HG03039 (cell line): ENCODE measurements at regions not wholly inside any gene's neighbourhood (a gene's known extent, or its start where the extent isn't known, plus 50 kb on each side); places are given as distances from the start of the nearest gene placed in this dataset.

ENCODE experiments used
- ATAC-seq: cut with Tn5 transposase; IDR thresholded peaks from one replicate; pipeline ENCODE4 v1.9.1; 2021; ENCODE audit warnings: mild to moderate bottlenecking, moderate library complexity; ENCODE audit not compliant: unreplicated experiment

GRCh38 chr21:21605521-21605920 is 607.3 kb downstream of the NCAM2 start:
- ATAC-seq: no peak

- no peak for ATAC-seq
Observed at GRCh38 chr21:21606041-21606440, 607.8 kb downstream of the NCAM2 start.

- ATAC-seq: no peak
Observed at GRCh38 chr21:21612466-21612865, 614.3 kb downstream of the NCAM2 start.

DNA sequence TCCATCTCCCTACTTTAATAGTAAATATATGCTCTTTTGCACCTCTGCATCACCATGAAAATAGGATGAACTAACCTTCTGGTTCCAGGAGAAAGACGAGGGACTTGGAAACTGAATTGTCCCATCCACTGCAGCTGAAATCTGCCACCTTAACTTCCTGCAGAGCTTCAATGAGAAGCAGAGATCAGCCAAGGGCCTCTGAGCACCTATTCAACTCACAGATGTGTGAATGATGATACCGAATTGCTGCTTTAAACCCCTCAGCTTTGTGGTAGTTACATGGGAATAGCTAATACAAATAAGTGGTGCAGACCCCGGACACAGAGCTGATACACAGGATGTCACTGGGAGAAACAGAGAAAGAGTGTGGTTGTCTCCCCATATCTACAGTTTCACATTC is 616.8 kb downstream of the NCAM2 start:
- ATAC-seq: no peak

DNA sequence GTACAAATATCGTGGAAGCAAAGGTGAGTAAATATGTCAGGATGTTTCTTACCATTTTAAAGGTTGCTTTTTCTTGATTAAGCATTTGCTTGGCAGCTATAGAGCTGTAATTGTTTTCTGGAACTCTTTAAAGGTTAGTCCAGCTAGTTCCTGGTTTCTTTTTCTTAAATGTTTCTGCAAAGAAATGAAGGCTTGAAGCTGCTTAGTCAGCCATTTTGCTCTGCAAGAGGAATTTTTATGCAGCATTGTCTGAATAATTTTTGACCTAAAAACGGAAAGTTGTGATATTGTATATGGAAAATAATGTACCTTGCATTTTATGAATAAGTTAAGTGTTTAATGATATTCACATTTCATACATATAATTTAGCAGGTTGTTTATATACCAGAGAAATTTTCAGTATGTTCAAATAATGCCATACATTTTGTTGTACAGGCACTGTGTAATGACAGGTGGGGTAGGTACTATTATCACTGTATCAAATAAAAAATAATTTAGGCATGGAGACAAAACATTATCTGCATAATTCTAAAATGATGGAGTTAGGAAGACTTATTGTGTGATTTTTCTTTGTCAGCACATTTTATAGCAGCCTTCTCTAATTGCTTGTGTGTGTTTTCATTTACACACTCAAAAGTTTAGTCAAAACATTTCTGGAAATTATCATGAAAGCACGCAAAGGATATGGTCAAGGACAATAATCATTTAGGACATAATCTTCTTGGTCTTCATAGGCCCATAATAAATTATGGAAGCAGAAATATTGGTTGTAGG is 624.4 kb downstream of the NCAM2 start:
- ATAC-seq: no peak

DNA sequence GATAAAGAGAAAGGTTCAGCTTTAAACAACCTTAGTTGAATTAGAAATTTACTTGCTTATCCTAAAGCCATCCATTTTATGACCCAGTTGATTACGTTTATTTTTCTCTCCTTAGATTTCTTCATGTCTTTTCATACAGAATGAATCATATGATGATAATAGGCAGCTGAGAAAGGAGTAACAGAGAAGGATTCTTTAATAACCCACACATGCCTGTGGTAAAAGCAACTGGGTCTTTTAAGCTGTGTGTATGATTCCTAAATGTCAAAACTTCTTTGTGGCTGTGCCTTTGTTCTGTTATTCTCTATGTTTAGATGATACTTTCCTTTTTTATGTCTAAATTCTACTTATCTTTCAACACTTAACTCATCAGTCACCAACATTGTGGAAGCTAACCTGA is 626.5 kb downstream of the NCAM2 start:
- no peak for ATAC-seq

- no peak for ATAC-seq
Observed at GRCh38 chr21:21631961-21632360, 633.8 kb downstream of the NCAM2 start.

DNA sequence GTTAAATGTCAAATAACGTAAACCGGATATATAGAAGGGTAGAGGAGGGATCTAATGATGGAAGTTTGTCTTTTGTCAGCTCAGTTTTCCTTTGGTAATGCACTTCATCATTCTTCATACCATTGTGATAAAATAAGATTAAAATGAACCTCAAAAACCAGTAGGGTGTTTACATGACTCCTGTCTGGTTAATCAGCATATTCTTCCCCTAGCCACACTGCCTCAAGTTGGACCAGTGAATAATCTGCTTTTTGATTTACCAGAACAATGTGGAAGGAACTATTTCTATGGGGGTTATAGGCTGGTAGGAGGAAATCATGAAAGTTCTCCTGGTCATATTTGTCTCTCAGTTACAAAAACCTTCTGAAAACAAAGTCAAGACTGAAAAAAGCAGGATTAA is 634.7 kb downstream of the NCAM2 start:
- ATAC-seq: no peak

- no peak for ATAC-seq
Observed at GRCh38 chr21:21661741-21662140, 663.5 kb downstream of the NCAM2 start.

GRCh38 chr21:21662776-21663175 is 664.6 kb downstream of the NCAM2 start:
- ATAC-seq: no peak

- no peak for ATAC-seq
Observed at GRCh38 chr21:21664871-21665270, 666.7 kb downstream of the NCAM2 start.

GRCh38 chr21:21666689-21667088 is 668.5 kb downstream of the NCAM2 start:
- ATAC-seq: no peak

DNA sequence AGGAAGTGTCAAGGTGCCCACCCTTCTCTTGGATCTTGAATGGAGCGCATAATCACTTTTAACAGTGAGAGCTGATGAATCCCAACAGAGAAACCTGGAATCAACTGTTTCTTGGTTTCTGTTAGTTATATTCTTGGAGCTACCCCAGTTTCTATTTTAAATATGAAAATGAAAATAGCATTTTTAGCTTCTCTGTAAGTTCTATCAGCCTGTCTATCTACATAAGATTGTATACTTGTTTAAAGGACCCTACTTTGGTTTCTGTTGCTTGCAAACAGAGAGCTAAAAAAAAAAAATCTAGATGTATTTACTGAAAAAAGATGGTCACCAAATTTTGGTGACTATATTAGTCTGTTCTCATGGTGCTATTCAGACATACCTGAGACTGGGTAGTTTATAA is 670.0 kb downstream of the NCAM2 start:
- ATAC-seq: no peak

DNA sequence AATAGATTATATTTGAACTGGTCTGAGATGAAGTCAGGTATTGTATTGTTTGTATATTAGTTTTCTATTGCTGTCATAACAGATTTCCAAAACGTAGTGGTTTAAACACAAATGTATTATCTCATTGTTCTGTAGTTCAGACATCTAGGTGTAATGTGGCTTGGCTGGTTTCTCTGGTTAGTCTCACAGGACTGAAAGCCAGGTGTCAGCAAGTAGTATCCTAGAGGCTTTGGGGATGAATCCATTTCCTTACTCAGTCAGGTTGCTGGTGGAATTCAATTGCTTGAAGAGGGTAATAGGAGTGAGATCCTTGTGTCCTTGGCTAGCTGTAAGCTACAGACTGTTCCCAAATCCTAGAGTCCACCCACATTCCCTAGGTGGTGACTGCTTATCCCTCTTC is 675.8 kb downstream of the NCAM2 start:
- ATAC-seq: no peak

DNA sequence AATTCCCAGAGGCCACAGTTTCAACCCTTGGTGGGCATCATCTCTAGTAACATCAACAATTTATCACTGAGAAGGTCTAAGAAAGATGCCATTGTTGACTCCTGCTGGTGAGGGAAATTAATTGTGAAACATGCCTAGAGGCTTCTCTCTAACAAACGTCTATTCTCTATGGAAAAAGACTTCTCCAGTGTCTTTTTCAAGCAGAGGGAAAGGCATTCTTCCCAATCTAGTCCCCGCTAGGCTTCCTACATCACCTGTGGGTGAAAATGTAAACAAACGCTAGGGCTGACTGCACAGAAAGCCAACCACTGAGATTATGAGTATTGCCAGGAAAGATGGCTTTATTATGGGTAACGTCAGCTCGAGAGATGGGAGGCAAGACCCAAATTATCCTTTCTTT is 677.4 kb downstream of the NCAM2 start:
- ATAC-seq: no peak

GRCh38 chr21:21682172-21682571 is 684.0 kb downstream of the NCAM2 start:
- ATAC-seq: no peak

- no peak for ATAC-seq
Observed at GRCh38 chr21:21688889-21689288, 690.7 kb downstream of the NCAM2 start.

DNA sequence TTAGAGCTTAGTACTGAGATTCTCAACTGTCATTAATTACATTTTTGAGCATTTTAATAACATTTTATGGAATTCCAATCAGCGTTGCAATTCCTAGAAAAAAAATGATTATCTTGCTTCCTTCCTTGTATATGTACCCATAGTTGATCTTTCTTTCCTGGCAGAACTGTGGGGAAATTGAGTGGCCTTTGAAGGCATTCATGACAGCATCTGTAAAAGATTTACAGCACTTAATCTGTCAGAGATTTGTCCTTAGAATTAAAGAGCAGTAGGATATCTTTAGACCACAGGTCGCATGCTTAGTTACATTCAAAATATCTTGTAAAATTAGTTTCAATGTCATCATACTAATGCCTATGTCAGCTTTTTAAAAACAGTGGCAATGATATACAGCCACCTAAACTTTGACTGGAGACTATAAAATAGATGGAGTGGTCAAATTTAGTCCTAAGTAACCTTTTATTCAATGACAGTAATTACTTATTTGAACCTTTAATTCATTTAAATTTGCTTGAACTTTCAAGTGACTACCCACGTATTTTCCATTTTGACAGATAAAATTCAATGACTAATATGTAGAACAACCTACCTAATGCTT is 692.0 kb downstream of the NCAM2 start:
- ATAC-seq: no peak

DNA sequence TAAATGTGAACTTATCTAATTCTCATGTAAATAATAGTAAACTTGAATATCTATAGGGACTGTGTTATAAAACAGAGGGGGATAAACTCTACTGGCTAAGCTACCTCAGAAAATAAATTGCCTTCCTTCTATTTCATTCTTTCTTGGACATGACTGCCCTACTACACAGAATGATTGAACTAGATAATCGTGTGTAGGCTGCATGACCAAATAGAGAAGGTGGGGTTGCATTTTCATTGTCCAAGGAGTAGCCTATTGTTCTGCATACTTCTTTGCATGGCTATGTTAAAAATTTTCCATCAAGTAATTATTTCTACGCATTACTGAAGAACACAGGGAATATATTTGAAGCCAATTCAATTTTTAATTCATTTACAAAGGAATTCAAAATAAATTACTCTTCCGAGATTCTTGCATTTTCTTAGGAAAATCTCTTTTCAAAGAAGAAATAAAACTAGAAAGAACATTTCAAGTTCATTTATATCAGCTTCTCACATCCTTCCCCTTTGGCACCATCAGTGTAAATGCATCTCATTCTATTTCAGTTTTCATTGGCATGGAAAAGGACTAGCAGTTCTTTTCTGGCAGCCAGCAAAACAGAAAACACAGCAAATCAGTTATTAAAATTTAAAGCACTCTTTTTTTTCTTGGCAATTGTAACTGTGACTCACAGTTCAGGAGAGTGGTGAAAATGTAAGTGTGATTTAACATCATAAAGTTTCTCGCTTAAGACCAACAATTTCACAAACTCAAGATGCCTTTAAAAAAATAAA is 714.7 kb downstream of the NCAM2 start:
- ATAC-seq: no peak

GRCh38 chr21:21713651-21714180 is 715.5 kb downstream of the NCAM2 start:
- ATAC-seq: no peak

DNA sequence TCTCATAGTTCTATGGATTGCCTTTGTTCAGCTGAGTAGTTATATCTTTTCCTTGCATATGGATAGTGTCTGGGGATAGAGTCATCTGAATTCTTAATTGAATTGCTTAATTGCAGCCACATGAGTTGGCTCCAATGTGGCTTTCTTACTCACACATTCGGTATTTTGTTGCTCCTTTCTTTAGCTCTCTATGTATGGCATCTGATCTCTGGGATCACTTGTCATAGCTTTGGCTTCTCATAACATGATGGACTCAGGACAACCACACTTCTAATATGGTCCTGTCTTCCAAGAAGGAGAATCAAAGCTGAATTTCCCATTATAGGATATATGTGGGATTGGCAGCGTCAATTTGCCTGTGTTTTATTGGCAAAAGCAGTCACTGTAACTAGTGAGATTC is 716.2 kb downstream of the NCAM2 start:
- no peak for ATAC-seq
